ENCODE measurements at regions not wholly inside any gene's neighbourhood (a gene's known extent, or its start where the extent isn't known, plus 50 kb on each side); places are given as distances from the start of the nearest gene placed in this dataset.

- TF ChIP-seq RXRA (IDR thresholded peaks at IDR 0.05) (no peak), CTCF (IDR thresholded peaks at IDR 0.05; ENCODE audit: low read depth, low read length, missing input control) (no peak), TAF1 (conservative IDR thresholded peaks at IDR 0.05) (no peak), MAX (IDR thresholded peaks at IDR 0.05) (no peak)
Measured at GRCh38 chr18:66761166-66761565, 157.3 kb upstream of the CDH19 start.

All from liver (tissue), 3 donors.